Retinal pigment epithelial cell (primary cell): ENCODE measurements at regions not wholly inside any gene's neighbourhood (a gene's known extent, or its start where the extent isn't known, plus 50 kb on each side); places are given as distances from the start of the nearest gene placed in this dataset.

Source experiments
- DNase-seq: peaks from one replicate; pipeline ENCODE4 v3.0.0-alpha.2; 2010; ENCODE audit warnings: low read depth
- H3K4me3 ChIP-seq: 2 replicates; pipeline ENCODE4 v1.5.1; 2011; ENCODE audit warnings: mild to moderate bottlenecking, low read length, control low read depth, moderate library complexity
- TF ChIP-seq, protein P1 (sequence below): conservative IDR thresholded peaks from 2 replicates; pipeline ENCODE4 v1.5.1; 2011; ENCODE audit warnings: low read depth, low read length, control low read depth, inconsistent platforms

DNA sequence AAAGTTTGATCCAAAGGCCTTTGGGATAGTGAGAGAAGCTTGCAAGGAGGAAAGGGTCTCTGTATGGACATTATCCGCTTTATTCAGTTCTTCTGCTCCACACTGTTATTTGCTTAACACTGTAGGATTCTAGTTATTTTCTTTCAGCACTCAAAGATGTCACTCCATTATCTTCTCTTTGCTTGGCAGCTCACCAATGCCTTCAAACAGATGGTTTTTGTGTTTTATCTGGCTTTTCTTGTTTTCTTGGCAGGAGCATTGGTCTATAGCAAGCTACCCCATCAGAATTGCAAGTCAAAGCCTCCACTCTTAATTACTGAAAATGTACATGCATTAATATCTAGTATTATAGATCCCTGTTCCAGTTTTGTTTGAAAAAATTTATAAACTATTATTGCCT, 138.8 kb downstream of the EVA1A start:
- no peak for DNase-seq
- no peak overlapping the region for H3K4me3 ChIP-seq
- TF ChIP-seq, protein P1, sequence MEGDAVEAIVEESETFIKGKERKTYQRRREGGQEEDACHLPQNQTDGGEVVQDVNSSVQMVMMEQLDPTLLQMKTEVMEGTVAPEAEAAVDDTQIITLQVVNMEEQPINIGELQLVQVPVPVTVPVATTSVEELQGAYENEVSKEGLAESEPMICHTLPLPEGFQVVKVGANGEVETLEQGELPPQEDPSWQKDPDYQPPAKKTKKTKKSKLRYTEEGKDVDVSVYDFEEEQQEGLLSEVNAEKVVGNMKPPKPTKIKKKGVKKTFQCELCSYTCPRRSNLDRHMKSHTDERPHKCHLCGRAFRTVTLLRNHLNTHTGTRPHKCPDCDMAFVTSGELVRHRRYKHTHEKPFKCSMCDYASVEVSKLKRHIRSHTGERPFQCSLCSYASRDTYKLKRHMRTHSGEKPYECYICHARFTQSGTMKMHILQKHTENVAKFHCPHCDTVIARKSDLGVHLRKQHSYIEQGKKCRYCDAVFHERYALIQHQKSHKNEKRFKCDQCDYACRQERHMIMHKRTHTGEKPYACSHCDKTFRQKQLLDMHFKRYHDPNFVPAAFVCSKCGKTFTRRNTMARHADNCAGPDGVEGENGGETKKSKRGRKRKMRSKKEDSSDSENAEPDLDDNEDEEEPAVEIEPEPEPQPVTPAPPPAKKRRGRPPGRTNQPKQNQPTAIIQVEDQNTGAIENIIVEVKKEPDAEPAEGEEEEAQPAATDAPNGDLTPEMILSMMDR = no peak

DNA sequence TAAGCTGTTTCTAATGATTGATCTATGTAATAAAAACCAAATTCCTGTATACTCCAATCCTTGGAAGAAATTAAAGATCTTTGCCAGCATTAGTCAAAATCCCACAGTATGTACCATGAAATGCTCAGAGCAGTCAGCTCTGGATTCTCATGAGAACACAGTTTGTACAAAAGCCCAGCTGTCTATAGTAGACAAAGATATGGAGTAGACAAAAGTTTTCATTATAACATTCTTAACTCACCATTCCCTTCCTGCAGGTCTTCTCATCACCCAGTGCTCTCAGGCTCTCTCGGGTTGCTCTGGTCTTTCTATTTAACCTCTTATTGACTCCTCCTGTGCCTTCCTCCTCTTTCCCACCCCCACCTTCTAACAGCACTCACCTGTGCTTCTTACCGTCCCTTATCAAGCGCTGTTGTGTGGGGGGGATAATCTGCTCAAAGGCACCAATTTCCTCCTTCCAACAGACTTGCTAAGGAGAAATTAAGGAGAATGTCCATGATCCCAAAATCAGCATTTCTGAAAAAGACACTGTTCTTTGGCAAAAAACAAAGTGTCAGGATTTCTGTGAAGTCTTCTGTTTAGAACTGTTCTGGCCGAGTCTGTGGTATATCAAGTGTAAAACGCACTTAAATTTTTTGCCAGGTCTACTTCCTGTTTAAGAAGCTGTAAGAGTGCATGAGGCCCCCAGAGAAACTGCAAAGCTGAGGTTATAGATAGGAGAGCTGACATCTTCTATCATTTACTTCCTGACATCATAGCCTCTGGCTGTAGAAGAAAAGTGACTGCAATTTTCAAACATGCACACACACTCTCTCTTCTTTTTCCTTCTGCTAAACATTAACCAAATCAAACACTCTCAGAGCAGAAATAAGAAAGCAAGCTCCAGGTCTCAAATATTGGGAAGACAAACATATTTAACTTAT, 144.1 kb downstream of the EVA1A start:
- TF ChIP-seq, protein P1 = no peak
- no peak for DNase-seq
- no peak overlapping the region for H3K4me3 ChIP-seq

DNA sequence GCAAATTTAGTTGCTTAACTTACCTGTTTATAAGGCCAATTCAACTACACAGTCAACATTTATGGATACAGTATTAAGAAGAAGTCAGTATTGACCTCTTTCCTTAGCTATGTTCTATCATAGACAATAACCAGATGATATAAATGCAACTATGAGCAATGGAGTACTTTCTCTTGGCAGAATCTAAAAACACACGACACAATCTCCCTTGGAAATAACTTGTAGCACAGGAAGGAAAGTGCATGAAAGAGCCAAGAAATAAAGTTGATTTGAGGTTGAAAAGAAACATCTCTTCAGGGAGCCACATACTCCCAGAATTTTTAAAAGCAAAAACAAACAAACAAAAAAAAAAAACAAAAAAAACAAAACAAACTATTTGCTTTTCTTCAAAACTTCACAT, 145.0 kb downstream of the EVA1A start:
- no peak for DNase-seq
- TF ChIP-seq, protein P1 = no peak
- no peak overlapping the region for H3K4me3 ChIP-seq

DNA sequence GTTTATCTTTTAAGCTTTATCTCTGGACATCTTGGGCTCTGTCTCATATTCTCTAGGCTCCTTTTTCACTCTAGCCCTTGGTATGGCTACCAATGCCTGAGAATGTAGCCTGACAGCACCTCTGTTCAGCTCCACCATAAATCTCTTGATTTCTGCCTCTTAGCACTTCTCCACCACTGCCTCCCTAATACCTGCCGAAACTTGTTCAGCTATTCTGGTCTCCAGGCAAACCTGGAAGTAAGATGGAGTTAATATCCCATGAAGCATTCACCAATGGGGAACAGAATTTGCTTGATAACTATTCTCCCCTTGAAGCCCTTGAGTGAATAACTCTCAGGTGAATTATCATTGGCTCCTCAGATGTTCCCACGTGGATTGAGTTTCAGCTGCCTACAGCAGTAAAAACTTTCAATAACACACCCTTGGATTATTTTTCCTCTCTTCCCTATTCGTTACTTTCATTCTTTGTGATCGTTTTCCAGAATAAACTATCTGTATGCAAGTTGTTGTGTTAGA, 145.6 kb downstream of the EVA1A start:
- no peak overlapping the region for H3K4me3 ChIP-seq
- no peak for DNase-seq
- TF ChIP-seq, protein P1 = no peak

DNA sequence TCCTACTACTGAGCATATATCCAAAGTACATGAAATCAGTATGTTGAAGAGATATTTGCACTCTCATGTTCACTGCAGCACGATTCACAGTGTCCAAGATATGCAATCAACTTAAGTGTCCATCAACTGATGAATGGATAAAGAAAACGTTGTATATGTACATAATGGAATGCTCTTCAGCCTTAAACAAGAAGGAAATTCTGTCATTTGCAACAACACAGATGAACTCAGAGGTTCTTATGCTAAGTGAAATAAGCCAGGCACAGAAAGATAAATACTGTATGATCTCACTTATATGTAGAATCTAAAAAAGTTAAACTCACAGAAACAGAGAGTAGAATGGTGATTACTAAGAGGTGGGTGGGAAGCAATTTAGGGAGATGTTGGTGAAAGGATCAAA, 149.2 kb downstream of the EVA1A start:
- DNase-seq = no peak
- TF ChIP-seq, protein P1 = no peak
- H3K4me3 ChIP-seq = no peak overlapping the region

DNA sequence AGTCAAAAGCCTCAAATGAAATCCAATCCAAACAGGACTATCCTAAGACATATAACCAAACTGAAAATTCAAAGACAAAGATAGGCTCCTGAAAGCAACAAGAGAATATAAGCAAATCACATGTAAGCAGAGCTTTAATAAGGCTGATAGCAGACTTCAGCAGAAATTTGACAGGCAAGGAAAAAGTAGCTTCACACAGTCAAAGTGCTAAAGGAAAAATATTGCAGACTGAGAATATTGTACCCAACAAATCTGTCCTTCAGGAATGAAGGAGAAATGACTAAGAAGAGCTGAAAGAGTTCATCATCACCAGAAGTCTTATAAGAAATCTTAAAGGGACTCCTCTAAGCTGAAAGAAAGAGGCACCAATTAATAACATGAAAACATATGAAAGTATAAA, 150.0 kb downstream of the EVA1A start:
- TF ChIP-seq, protein P1 = no peak
- no peak for DNase-seq
- no peak overlapping the region for H3K4me3 ChIP-seq

DNA sequence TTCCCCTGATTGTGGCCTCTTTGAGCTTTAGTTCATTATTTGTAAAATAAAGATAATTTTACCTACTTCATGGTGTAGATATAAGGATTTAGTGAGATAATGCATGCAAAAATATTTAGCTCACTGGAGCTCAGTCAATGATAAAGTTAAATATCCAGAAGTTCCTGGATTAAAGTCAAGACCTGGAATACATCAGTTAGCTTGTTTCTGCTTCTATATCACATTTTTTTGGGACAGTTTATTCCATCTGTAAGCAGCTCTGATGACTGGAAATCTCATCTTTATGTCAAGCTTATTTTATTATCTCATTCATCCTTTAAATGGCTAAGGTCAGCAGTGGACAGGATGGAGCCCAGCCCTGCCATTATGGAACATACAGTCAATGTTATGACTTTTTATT, 152.0 kb downstream of the EVA1A start:
- TF ChIP-seq, protein P1 = no peak
- no peak for DNase-seq

More for the DNA sequence above, 152.0 kb downstream of the EVA1A start:
- H3K4me3 ChIP-seq = no peak overlapping the region
